ENCODE measurements at regions not wholly inside any gene's neighbourhood (a gene's known extent, or its start where the extent isn't known, plus 50 kb on each side); places are given as distances from the start of the nearest gene placed in this dataset.

GRCh38 chr11:105372206-105372605 is 232.6 kb upstream of the CARD18 start:
- in situ Hi-C loops (cut with HindIII; ENCODE audit: low pct_ligation_motif_present, low sequenced_read_pairs) = no loop called here
- DNase-seq = no peak
- H3K27ac ChIP-seq = no peak overlapping the region
- H3K27me3 ChIP-seq (replicated peaks) = no peaks in the 10 kb centered on the region
- no peaks in the 10 kb centered on the region for H3K36me3 ChIP-seq (replicated peaks)
- no peak for TF ChIP-seq CTCF (IDR thresholded peaks at IDR 0.05; ENCODE audit: low read depth, low read length, missing control alignments)
- H3K4me3 ChIP-seq (ENCODE audit: low read depth, low read length) = no peak overlapping the region

- TF ChIP-seq CTCF (IDR thresholded peaks at IDR 0.05; ENCODE audit: low read depth, low read length, missing control alignments) = no peak
- no peaks in the 10 kb centered on the region for H3K27me3 ChIP-seq (replicated peaks)
- H3K36me3 ChIP-seq (replicated peaks) = no peaks in the 10 kb centered on the region
- no peak overlapping the region for H3K4me3 ChIP-seq (ENCODE audit: low read depth, low read length)
- no peak for DNase-seq
- in situ Hi-C loops (cut with HindIII; ENCODE audit: low pct_ligation_motif_present, low sequenced_read_pairs) = no loop called here
- no peak overlapping the region for H3K27ac ChIP-seq
Measured at GRCh38 chr11:105371311-105371710, 231.7 kb upstream of the CARD18 start.

DNA sequence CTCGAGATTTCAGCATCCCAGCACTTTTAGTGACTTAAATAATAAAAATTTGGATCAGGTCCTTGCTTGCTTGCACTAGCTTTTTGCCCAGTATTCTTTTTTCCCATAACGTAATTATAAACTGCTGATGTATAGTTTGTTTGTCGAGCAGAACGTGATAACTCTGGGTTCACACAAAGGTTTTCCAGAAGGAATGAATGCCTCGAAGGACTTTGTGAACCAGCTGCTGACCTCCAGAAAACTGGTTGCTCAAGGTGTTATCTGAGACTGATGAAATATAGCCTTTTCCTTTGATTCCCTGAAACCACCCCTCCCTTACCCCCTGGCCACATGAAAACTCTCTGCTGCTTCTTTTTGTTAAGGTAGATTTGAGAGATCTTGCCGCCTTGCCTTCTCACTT is 229.1 kb upstream of the CARD18 start:
- Histone ChIP-seq H3K36me3 (replicated peaks) (no peaks in the 10 kb centered on the region), H3K27me3 (replicated peaks) (no peaks in the 10 kb centered on the region), H3K4me3 (ENCODE audit: low read depth, low read length) (no peak overlapping the region), H3K27ac (no peak overlapping the region)
- TF ChIP-seq CTCF (IDR thresholded peaks at IDR 0.05; ENCODE audit: low read depth, low read length, missing control alignments) = no peak
- in situ Hi-C loops (cut with HindIII; ENCODE audit: low pct_ligation_motif_present, low sequenced_read_pairs) = no loop called here
- no peak for DNase-seq

GRCh38 chr11:105367129-105367528 is 227.6 kb upstream of the CARD18 start:
- no peak overlapping the region for H3K4me3 ChIP-seq (ENCODE audit: low read depth, low read length)
- no peak overlapping the region for H3K27ac ChIP-seq
- in situ Hi-C loops (cut with HindIII; ENCODE audit: low pct_ligation_motif_present, low sequenced_read_pairs) = no loop called here
- H3K36me3 ChIP-seq (replicated peaks) = no peaks in the 10 kb centered on the region
- DNase-seq = no peak
- TF ChIP-seq CTCF (IDR thresholded peaks at IDR 0.05; ENCODE audit: low read depth, low read length, missing control alignments) = no peak
- H3K27me3 ChIP-seq (replicated peaks) = no peaks in the 10 kb centered on the region

GRCh38 chr11:105361651-105362050 is 222.1 kb upstream of the CARD18 start:
- no peak for TF ChIP-seq CTCF (IDR thresholded peaks at IDR 0.05; ENCODE audit: low read depth, low read length, missing control alignments)
- Histone ChIP-seq H3K27ac (no peak overlapping the region), H3K36me3 (replicated peaks) (no peaks in the 10 kb centered on the region), H3K27me3 (replicated peaks) (no peaks in the 10 kb centered on the region), H3K4me3 (ENCODE audit: low read depth, low read length) (no peak overlapping the region)
- no peak for DNase-seq
- in situ Hi-C loops (cut with HindIII; ENCODE audit: low pct_ligation_motif_present, low sequenced_read_pairs) = no loop called here

GRCh38 chr11:105357764-105358163 is 218.2 kb upstream of the CARD18 start:
- Histone ChIP-seq H3K36me3 (replicated peaks) (no peaks in the 10 kb centered on the region), H3K4me3 (ENCODE audit: low read depth, low read length) (no peak overlapping the region), H3K27me3 (replicated peaks) (no peaks in the 10 kb centered on the region), H3K27ac (no peak overlapping the region)
- in situ Hi-C loops (cut with HindIII; ENCODE audit: low pct_ligation_motif_present, low sequenced_read_pairs) = no loop called here
- DNase-seq = peak; percentile 66
- no peak for TF ChIP-seq CTCF (IDR thresholded peaks at IDR 0.05; ENCODE audit: low read depth, low read length, missing control alignments)
